GF-D8 (cell line): ENCODE measurements at regions not wholly inside any gene's neighbourhood (a gene's known extent, or its start where the extent isn't known, plus 50 kb on each side); places are given as distances from the start of the nearest gene placed in this dataset.

Source experiments
- DNase-seq: peaks from one replicate; lab custom pipeline; 2025; lab: John Stamatoyannopoulos, UW

DNA sequence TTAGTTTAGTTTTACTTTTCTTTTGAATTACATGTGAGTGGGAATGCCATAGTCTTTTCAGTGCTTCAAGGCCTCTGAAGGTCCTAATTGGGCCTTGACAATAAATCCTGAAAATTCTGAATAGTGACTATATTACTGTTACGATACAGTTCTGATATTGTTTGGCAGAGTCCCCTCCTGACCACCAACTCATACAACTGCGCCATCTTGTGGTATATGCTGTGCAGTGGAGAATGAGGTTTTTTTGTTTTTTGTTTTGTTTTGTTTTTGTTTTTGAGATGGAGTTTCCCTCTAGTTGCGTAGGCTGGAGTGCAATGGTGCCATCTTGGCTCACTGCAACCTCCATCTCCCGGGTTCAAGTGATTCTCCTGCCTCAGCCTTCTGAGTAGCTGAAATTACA lies 56.6 kb upstream of the CHRDL1 start:
- DNase-seq: no peak

DNA sequence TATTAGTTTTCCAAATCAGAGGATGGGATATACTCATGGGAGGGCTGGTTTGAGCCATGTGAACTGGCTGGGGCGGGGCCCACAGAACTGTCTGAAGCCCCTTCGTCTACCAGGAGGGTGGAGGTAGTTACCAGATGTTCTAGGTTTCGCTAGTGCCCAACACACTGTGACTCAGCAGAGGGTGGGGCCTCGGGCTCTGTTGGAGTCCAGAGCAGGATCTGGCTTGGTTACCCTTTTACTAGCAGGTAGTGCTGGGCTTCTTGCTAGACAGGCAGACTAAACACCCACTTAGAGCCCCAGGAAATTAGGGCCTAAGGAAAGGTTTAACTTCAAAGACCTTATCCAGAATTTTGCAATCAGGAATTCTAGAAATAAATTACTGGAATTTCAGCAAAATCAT lies 56.2 kb upstream of the CHRDL1 start:
- DNase-seq: no peak

DNA sequence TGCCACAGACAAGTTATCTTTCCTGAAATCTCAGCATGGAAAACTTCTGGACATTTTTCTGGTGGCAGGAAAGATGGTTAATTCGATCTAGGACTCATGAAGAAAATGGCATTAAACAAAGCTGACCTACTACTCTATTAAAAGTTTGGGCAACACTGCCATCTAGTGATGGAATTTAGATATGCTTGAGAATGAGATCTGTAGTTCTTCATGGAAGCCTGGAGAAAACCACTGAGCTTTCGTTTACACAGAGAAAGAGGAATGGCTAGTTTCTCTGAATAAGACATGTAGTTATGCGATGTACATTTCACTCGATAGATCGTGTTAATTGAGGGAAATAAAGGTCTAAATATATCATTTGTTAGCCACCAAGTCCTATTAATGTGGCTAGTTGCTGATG lies 51.7 kb upstream of the CHRDL1 start:
- no peak for DNase-seq

DNA sequence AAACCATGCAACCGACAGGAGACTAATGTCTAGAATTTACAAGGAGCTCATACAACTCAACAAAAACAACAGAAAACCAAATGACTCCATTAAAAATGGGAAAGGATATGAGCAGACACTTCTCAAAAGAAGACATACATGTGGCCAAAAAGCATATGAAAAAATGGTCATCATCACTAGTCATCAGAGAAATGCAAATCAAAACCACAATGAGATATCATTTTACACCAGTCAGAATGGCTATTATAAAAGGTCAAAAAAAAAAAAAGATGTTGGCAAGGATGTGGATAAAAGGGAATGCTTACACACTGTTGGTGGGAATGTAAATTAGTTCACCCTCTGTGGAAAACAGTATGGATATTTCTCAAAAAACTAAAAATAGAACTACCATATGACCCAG lies 50.5 kb upstream of the CHRDL1 start:
- DNase-seq: no peak
